Astrocyte of the spinal cord (primary cell): ENCODE measurements at regions not wholly inside any gene's neighbourhood (a gene's known extent, or its start where the extent isn't known, plus 50 kb on each side); places are given as distances from the start of the nearest gene placed in this dataset.

Source experiments
- DNase-seq: peaks from one replicate; pipeline ENCODE4 v3.0.0; 2011; ENCODE audit warnings: low read depth, low spot score
- H3K4me3 ChIP-seq: 2 replicates; pipeline ENCODE4 v1.5.1; 2011; ENCODE audit warnings: low read depth, mild to moderate bottlenecking, low read length, moderate library complexity
- in situ Hi-C: cut with HindIII; loops from 2 replicates; pipeline ENCODE4 v1.10.0; 2017; ENCODE audit warnings: low sequenced_read_pairs
- TF ChIP-seq, protein P1 (sequence below): IDR thresholded peaks from 2 replicates; pipeline ENCODE4 v1.5.1; 2012; ENCODE audit warnings: low read depth, mild to moderate bottlenecking, low read length, inconsistent platforms

DNA sequence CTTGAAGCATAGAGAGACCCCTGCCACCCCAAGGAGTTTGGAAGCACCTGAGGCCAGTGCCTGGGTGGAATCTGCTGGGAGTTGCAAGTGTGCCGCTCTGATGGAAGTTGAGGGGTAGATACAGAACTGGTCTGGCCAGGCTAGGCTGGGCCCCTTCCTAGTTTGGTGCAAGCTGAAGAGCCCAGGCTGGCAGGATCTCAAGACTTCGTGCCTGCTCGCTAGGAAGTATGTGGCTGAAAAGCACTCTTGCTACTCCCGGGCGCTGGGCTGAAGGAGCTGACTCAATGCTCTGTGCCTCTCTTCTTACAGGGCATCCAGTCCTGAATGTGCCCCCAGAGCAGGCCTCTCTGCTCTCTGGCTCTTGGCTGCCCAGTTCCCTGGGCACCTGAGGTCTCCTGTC is 51.7 kb upstream of the PJA1 start:
- no peak overlapping the region for H3K4me3 ChIP-seq
- TF ChIP-seq, protein P1, sequence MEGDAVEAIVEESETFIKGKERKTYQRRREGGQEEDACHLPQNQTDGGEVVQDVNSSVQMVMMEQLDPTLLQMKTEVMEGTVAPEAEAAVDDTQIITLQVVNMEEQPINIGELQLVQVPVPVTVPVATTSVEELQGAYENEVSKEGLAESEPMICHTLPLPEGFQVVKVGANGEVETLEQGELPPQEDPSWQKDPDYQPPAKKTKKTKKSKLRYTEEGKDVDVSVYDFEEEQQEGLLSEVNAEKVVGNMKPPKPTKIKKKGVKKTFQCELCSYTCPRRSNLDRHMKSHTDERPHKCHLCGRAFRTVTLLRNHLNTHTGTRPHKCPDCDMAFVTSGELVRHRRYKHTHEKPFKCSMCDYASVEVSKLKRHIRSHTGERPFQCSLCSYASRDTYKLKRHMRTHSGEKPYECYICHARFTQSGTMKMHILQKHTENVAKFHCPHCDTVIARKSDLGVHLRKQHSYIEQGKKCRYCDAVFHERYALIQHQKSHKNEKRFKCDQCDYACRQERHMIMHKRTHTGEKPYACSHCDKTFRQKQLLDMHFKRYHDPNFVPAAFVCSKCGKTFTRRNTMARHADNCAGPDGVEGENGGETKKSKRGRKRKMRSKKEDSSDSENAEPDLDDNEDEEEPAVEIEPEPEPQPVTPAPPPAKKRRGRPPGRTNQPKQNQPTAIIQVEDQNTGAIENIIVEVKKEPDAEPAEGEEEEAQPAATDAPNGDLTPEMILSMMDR: no peak
- in situ Hi-C loops: no loop called here
- no peak for DNase-seq

DNA sequence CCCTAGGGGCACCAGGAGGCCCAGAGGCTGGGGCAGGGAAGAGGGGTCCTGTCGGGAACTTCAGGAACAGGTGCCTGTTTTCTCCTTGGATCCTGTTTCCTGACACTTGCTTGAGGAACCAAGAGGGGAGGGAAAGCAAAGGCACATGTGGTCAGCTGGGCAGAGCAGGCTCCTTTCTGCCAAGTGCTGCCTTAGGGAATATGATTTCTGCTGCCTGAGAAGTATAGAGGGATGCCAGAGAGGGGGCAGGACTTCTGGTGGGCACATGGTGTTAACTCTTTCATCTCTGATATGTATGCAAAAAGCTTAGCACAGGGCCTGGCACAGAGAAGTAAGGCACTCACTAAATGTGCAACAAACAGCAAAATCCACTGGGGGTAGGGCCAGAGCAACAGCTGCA is 51.2 kb upstream of the PJA1 start:
- no peak overlapping the region for H3K4me3 ChIP-seq
- TF ChIP-seq, protein P1: no peak
- DNase-seq: no peak
- in situ Hi-C loops: no loop called here

DNA sequence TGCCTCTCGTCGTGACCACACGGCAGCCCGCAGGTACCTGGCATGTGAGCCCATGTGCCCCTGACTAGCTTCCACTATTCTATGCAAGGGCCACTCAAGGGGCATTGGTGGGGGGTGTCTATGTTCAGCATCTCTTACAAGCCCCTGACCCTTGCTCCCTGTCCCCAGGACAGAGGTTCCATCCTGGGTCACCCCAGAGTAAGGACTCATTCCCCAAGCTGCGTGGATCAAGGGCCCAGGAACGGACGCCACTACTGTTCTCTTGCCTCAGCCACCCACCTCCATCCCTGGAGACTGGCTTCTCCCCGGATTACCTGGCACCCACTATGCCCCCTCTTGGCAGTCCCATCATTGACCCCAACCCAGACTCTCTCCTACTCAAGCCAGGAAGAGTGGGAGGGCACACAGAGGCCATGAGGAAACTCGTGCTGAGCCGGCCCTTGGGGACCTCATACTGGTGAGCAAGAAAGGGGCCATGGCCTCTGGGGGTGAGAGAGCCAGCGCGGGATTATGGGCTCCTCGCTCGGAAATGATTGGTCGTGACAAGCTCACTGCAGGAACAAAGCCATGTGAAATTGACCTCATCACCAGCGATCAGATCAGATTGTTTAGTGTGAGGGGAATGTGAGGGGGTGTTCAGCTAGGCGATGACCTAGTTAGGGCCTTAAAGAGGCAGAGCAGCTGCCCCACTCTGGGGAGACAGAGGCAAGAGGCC is 50.1 kb upstream of the PJA1 start:
- in situ Hi-C loops: no loop called here
- no peak for DNase-seq
- TF ChIP-seq, protein P1: no peak
- no peak overlapping the region for H3K4me3 ChIP-seq
